Activated CD8-positive, alpha-beta T cell treated with anti-CD3 and anti-CD28 coated beads for 36 hours (primary cell): ENCODE measurements at regions not wholly inside any gene's neighbourhood (a gene's known extent, or its start where the extent isn't known, plus 50 kb on each side); places are given as distances from the start of the nearest gene placed in this dataset.

Experiments used
- ATAC-seq: fragments of 200-7000 bp; cut with Tn5 transposase; one replicate; pipeline ENCODE4 v1.10.0; 2021; ENCODE audit warnings: mild to moderate bottlenecking, moderate library complexity
- CTCF ChIA-PET: fragments of 350-600 bp; sonication (Branson Sonifier 250); formaldehyde crosslinking; loops from one replicate; lab custom pipeline; 2021; ENCODE audit warnings: antibody characterized with exemption; lab: Charles Lee
- POLR2A ChIA-PET: fragments of 350-600 bp; sonication (Branson Sonifier 250); formaldehyde crosslinking; loops from one replicate; lab custom pipeline; 2021; ENCODE audit warnings: antibody characterized with exemption; lab: Charles Lee
- DNase-seq: peaks from one replicate; pipeline ENCODE4 v3.0.0-alpha.2; 2020
- H3K27ac Mint-ChIP-seq: one replicate; pipeline ENCODE4 v1.8.0; 2021; ENCODE audit warnings: mild to moderate bottlenecking, mixed read lengths
- H3K27me3 Mint-ChIP-seq: one replicate; pipeline ENCODE4 v1.8.0; 2021; ENCODE audit warnings: mixed read lengths
- H3K36me3 Mint-ChIP-seq: one replicate; pipeline ENCODE4 v1.8.0; 2021; ENCODE audit warnings: low read depth, mixed read lengths
- H3K4me1 Mint-ChIP-seq: one replicate; pipeline ENCODE4 v1.8.0; 2021; ENCODE audit warnings: low read depth, mixed read lengths
- H3K4me3 Mint-ChIP-seq: one replicate; pipeline ENCODE4 v1.8.0; 2021; ENCODE audit warnings: mild to moderate bottlenecking, moderate library complexity, mixed read lengths
- H3K9me3 Mint-ChIP-seq: one replicate; pipeline ENCODE4 v1.8.0; 2021; ENCODE audit warnings: mixed read lengths
- intact Hi-C: fragments of 100-400 bp; cut with micrococcal nuclease; formaldehyde crosslinking; loops from one replicate; pipeline ENCODE4 v1.10.0; 2022
- TF ChIP-seq, protein P1 (sequence below): fragments of 200-600 bp; IDR thresholded peaks from one replicate; pipeline ENCODE4 v1.8.0; 2022; ENCODE audit warnings: antibody characterized with exemption, mild to moderate bottlenecking

DNA sequence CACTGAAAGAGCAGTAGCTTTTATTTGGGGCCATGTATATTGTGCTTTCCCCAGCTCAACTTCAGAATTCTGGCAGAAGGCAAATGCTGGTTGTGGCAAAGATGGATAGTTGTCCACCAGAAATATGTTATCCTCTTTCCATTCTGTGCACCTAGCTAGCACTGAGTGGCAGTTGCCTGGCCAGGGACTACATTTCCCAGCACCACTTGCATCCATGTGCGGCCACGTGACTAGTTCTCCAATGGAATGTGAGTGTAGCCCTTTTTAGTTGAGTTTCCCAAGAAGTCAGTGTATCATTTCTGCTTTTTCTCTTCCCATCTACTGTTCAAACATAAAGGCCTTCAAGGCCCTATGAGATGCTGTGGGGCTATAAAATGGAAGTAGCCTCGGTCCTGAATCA lies 354.0 kb upstream of the CLINT1 start:
- no peaks in the 10 kb centered on the region for H3K4me1 Mint-ChIP-seq

DNA sequence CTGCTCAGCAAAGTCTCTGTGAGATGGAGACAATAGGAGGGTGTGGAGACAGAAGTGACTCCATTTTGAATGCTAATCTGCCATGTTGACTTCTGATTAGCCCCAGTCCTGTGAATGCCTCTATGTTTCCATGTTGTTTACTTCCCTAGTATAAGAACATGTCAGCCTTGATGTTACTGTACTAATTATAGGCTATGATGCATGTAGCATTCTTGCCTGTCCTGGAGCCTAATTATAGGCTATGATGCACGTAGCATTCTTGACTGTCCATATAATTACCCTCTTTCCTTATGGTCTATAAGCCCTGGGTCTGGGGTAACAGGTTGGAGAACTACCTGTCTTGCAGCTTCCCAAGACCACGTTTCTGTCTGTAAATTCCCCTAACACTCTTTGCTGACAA lies 353.3 kb upstream of the CLINT1 start:
- Mint-ChIP-seq H3K36me3 (no peaks in the 10 kb centered on the region), H3K9me3 (no peaks in the 10 kb centered on the region), H3K4me1 (no peaks in the 10 kb centered on the region), H3K27ac (no peak overlapping the region), H3K4me3 (no peak overlapping the region), H3K27me3 (no peaks in the 10 kb centered on the region)
- TF ChIP-seq, protein P1, sequence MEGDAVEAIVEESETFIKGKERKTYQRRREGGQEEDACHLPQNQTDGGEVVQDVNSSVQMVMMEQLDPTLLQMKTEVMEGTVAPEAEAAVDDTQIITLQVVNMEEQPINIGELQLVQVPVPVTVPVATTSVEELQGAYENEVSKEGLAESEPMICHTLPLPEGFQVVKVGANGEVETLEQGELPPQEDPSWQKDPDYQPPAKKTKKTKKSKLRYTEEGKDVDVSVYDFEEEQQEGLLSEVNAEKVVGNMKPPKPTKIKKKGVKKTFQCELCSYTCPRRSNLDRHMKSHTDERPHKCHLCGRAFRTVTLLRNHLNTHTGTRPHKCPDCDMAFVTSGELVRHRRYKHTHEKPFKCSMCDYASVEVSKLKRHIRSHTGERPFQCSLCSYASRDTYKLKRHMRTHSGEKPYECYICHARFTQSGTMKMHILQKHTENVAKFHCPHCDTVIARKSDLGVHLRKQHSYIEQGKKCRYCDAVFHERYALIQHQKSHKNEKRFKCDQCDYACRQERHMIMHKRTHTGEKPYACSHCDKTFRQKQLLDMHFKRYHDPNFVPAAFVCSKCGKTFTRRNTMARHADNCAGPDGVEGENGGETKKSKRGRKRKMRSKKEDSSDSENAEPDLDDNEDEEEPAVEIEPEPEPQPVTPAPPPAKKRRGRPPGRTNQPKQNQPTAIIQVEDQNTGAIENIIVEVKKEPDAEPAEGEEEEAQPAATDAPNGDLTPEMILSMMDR: no peak
- intact Hi-C loops: no loop called here
- DNase-seq: no peak
- CTCF ChIA-PET: no interaction called here
- ATAC-seq: no peak
- POLR2A ChIA-PET: no interaction called here

More for the DNA sequence above, 354.0 kb upstream of the CLINT1 start:
- Mint-ChIP-seq H3K36me3 (no peaks in the 10 kb centered on the region), H3K4me3 (no peak overlapping the region), H3K27ac (no peak overlapping the region), H3K27me3 (no peaks in the 10 kb centered on the region), H3K9me3 (no peaks in the 10 kb centered on the region)
- ATAC-seq (no peak), DNase-seq (no peak)
- intact Hi-C loops: no loop called here
- ChIA-PET CTCF (no interaction called here), POLR2A (no interaction called here)
- TF ChIP-seq, protein P1: no peak

DNA sequence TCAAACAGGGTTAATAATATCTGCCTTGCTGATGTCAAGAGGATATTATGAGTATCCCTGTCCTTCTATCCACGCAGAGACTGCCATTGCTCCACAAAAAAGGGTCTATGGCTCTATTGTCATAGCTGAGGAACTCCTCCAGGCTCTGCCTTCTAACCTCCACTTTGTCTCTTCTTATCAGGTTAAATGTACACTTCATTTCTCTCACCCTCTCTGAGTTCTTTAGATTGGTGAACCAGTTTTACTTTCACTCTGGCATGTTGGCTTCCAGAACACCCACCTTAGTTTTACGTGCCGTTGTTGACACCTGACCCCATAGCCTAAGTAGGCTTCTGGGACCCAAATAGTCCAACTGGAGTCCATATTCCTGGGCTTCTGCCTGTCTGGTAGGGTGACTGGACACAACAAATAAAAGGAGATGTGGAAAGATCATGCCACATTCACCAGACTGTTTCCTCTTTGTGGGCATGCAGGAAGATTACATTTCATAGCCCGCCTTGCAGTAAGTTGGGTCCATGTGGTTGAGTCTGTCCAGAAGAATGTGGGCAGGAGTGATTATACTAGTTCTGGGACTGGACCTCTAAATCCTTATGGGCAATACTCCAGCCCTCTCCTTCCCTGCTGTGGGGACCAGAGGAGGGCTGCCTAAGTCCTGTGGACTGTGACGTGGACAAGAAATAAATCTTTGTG lies 350.4 kb upstream of the CLINT1 start:
- no peaks in the 10 kb centered on the region for H3K9me3 Mint-ChIP-seq
- intact Hi-C loops: no loop called here
- no peaks in the 10 kb centered on the region for H3K36me3 Mint-ChIP-seq
- H3K4me1 Mint-ChIP-seq: no peaks in the 10 kb centered on the region
- no peak overlapping the region for H3K4me3 Mint-ChIP-seq
- ATAC-seq (no peak), DNase-seq (no peak)
- ChIA-PET CTCF (no interaction called here), POLR2A (no interaction called here)
- no peak overlapping the region for H3K27ac Mint-ChIP-seq
- TF ChIP-seq, protein P1: no peak
- no peaks in the 10 kb centered on the region for H3K27me3 Mint-ChIP-seq

DNA sequence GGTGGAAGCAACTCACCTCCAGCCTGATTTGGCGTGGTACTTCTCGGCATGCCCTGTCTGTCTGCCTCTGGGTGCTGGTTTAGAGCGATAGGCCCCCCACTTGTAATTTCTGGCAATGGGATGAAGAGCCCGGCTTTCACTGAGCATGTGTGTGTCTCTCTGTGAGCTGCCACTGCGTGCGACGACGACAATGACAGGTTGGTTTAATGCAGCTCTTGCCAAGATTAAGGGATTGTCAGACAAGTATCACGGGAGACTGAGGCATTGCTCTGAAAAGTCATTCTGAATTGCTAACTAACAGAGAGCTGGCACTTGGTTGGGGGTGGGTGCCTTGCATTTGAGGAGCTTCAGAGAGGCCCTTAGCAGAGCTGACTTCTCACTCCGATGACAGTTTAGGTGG lies 348.8 kb upstream of the CLINT1 start:
- TF ChIP-seq, protein P1: no peak
- H3K36me3 Mint-ChIP-seq: no peaks in the 10 kb centered on the region

DNA sequence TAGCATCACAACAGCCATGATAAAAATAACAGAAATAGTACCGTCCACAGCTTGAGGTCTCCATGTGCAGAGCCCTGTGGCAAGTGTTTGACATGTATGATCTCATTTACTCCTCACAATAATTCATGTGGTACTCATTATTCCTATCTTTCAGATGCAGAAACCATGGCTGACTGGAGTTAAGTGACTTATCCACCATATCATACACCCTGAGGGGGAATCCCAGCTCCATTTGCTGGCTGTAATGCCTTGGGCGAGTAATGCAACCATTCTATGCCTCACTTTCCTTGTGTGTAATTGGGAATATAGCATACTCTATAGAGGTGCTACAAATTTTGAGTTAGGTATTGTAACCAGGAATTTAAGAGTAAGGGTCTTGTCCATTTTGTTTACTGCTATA lies 347.0 kb upstream of the CLINT1 start:
- intact Hi-C loops: no loop called here
- Mint-ChIP-seq H3K27ac (no peak overlapping the region), H3K27me3 (no peaks in the 10 kb centered on the region), H3K9me3 (no peaks in the 10 kb centered on the region), H3K4me3 (no peak overlapping the region), H3K4me1 (no peaks in the 10 kb centered on the region), H3K36me3 (no peaks in the 10 kb centered on the region)
- no peak for DNase-seq
- CTCF ChIA-PET: interaction anchor here (1.2 kb wide), 1 partner anchor 131 kb away, joined by 4 read pairs; no protein-coding TSS in a partner anchor
- TF ChIP-seq, protein P1: no peak
- POLR2A ChIA-PET: no interaction called here
- no peak for ATAC-seq

More for the DNA sequence above, 348.8 kb upstream of the CLINT1 start:
- no peak for ATAC-seq
- Mint-ChIP-seq H3K9me3 (no peaks in the 10 kb centered on the region), H3K27me3 (no peaks in the 10 kb centered on the region), H3K4me3 (no peak overlapping the region), H3K4me1 (no peaks in the 10 kb centered on the region), H3K27ac (no peak overlapping the region)
- ChIA-PET POLR2A (no interaction called here), CTCF (interaction anchor here (1.1 kb wide), 1 partner anchor 9 kb away, joined by 3 read pairs; no protein-coding TSS in a partner anchor)
- intact Hi-C loops: no loop called here
- no peak for DNase-seq
